Liver (tissue), 8 donors: ENCODE measurements at regions not wholly inside any gene's neighbourhood (a gene's known extent, or its start where the extent isn't known, plus 50 kb on each side); places are given as distances from the start of the nearest gene placed in this dataset.

Experiments used
- DNase-seq: peaks from one replicate; pipeline ENCODE4 v3.0.0-alpha.2; 2017; ENCODE audit warnings: low spot score
- H3K27ac ChIP-seq, 2 donors: one replicate each; pipeline ENCODE4 v1.7.0; 2013; ENCODE audit warnings: inconsistent platforms in 2 of 2, low read length in 2 of 2, control low read depth in 1 of 2, low read depth in 1 of 2, mild to moderate bottlenecking in 1 of 2
- H3K27me3 ChIP-seq, 4 donors: one replicate each; pipeline versions ENCODE4 v1.6.1 to v1.7.0; 2013; ENCODE audit warnings: low read length in 3 of 4, inconsistent platforms in 1 of 4, mild to moderate bottlenecking in 1 of 4, moderate library complexity in 1 of 4; ENCODE audit not compliant: control insufficient read depth in 4 of 4, insufficient read depth in 4 of 4
- H3K36me3 ChIP-seq, 4 donors: one replicate each; pipeline versions ENCODE4 v1.6.1 to v1.7.0; 2013; ENCODE audit warnings: low read length in 3 of 4, mild to moderate bottlenecking in 3 of 4, low read depth in 1 of 4, moderate library complexity in 1 of 4; ENCODE audit not compliant: control insufficient read depth in 4 of 4, insufficient read depth in 3 of 4
- H3K4me1 ChIP-seq, 4 donors: one replicate each; pipeline versions ENCODE4 v1.6.1 to v1.7.0; 2013; ENCODE audit warnings: low read length in 3 of 4, mild to moderate bottlenecking in 3 of 4, moderate library complexity in 1 of 4; ENCODE audit not compliant: control insufficient read depth in 4 of 4, insufficient read depth in 4 of 4
- H3K4me3 ChIP-seq, 3 donors: one replicate each; pipeline versions ENCODE4 v1.6.1 to v1.7.0; 2013; ENCODE audit warnings: low read length in 3 of 3, control low read depth in 1 of 3, low read depth in 1 of 3, mild to moderate bottlenecking in 1 of 3
- H3K9ac ChIP-seq, 2 donors: one replicate each; pipeline ENCODE4 v1.7.0; 2013; ENCODE audit warnings: low read length in 2 of 2, mild to moderate bottlenecking in 2 of 2, moderate library complexity in 2 of 2, control low read depth in 1 of 2, low read depth in 1 of 2
- H3K9me3 ChIP-seq, 4 donors: one replicate each; pipeline versions ENCODE4 v1.6.1 to v1.7.0; 2013; ENCODE audit warnings: low read length in 3 of 4; ENCODE audit not compliant: control insufficient read depth in 4 of 4
- ATF3 ChIP-seq: IDR thresholded peaks from 2 replicates; pipeline ENCODE4 v1.6.1; 2016; ENCODE audit warnings: antibody characterized with exemption
- FOXA1 ChIP-seq: IDR thresholded peaks from 2 replicates; pipeline ENCODE4 v1.6.1; 2016; ENCODE audit warnings: antibody characterized with exemption
- JUND ChIP-seq, 2 donors: IDR thresholded peaks; 2 replicates each; pipeline ENCODE4 v1.6.1; 2016; ENCODE audit warnings: antibody characterized with exemption in 2 of 2
- REST ChIP-seq: IDR thresholded peaks from 2 replicates; pipeline ENCODE4 v1.6.1; 2016; ENCODE audit warnings: antibody characterized with exemption, mild to moderate bottlenecking
- RXRA ChIP-seq, 2 donors: IDR thresholded peaks; 2 replicates each; pipeline ENCODE4 v1.6.1; 2017 to 2018; ENCODE audit warnings: antibody characterized with exemption in 2 of 2, mild to moderate bottlenecking in 1 of 2
- TAF1 ChIP-seq: conservative IDR thresholded peaks from 2 replicates; pipeline ENCODE4 v1.6.1; 2016; ENCODE audit warnings: antibody characterized with exemption, mild to moderate bottlenecking
- WGBS: extraction: QIAGEN DNeasy Blood & Tissue Kit; methylation state at CpG from one replicate; pipeline ENCODE4 v1.1.7; 2013; 5-methylcytosine and 5-hydroxymethylcytosine counted together
- TF ChIP-seq, protein P1 (sequence below): IDR thresholded peaks from 2 replicates; pipeline ENCODE4 v1.6.1; 2016; ENCODE audit warnings: antibody characterized with exemption
- TF ChIP-seq, protein P2 (sequence below): IDR thresholded peaks from 2 replicates; pipeline ENCODE4 v1.6.1; 2016; ENCODE audit warnings: antibody characterized with exemption
- TF ChIP-seq, protein P3 (sequence below): fragments of 150-350 bp; IDR thresholded peaks from 2 replicates; pipeline ENCODE4 v1.5.1; 2017; ENCODE audit warnings: improper control_type of control experiment, low read depth, low read length; ENCODE audit not compliant: missing input control
- donor health status: healthy.
- donor health status: healthy.
- donor health status: healthy.
- donor health status: healthy.
- donor health status: healthy.

GRCh38 chr13:111610081-111610480, 289.6 kb downstream of the TEX29 start:
- Histone ChIP-seq H3K27ac (no peak overlapping the region), H3K27me3 (no peaks in the 10 kb centered on the region), H3K4me1 (peaks cover 4 to 12% (median 9%) of the 10 kb centered on the region in 4 donors), H3K9ac (no peak overlapping the region), H3K4me3 (no peak overlapping the region), H3K36me3 (no peaks in the 10 kb centered on the region), H3K9me3 (no peaks in the 10 kb centered on the region)
- 76% methylated on average over 4 of the region's 4 CpGs for WGBS
- DNase-seq: no peak
- TF ChIP-seq REST (no peak), TAF1 (no peak), FOXA1 (no peak), RXRA (IDR thresholded peaks at IDR 0.05) (no peak)
- TF ChIP-seq, protein P1, sequence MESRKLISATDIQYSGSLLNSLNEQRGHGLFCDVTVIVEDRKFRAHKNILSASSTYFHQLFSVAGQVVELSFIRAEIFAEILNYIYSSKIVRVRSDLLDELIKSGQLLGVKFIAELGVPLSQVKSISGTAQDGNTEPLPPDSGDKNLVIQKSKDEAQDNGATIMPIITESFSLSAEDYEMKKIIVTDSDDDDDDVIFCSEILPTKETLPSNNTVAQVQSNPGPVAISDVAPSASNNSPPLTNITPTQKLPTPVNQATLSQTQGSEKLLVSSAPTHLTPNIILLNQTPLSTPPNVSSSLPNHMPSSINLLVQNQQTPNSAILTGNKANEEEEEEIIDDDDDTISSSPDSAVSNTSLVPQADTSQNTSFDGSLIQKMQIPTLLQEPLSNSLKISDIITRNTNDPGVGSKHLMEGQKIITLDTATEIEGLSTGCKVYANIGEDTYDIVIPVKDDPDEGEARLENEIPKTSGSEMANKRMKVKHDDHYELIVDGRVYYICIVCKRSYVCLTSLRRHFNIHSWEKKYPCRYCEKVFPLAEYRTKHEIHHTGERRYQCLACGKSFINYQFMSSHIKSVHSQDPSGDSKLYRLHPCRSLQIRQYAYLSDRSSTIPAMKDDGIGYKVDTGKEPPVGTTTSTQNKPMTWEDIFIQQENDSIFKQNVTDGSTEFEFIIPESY: no peak
- TF ChIP-seq, protein P2, sequence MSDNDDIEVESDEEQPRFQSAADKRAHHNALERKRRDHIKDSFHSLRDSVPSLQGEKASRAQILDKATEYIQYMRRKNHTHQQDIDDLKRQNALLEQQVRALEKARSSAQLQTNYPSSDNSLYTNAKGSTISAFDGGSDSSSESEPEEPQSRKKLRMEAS: no peak

DNA sequence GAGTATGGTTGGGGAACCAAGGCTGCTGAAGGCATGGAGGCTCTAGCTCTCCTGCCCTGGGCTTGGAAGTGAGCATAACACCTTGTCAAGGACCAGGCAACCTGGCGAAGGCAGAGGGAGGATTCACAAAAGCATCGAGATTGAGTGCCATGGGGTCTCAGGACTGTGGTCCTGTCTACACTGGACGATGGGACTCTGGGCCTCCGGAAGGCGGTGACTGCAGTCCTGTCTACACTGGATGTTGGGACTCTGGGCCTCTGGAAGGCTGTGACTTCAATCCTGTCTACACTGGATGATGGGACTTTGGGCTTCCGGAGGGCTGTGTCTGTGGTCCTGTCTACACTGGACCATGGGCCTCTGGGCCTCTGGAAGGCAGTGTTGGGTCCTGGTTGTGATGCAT, 290.4 kb downstream of the TEX29 start:
- Histone ChIP-seq H3K9ac (no peak overlapping the region), H3K9me3 (no peaks in the 10 kb centered on the region), H3K27me3 (no peaks in the 10 kb centered on the region), H3K4me3 (no peak overlapping the region), H3K36me3 (no peaks in the 10 kb centered on the region), H3K27ac (no peak overlapping the region), H3K4me1 (peaks cover 7 to 20% (median 17%) of the 10 kb centered on the region in 4 donors)
- no peak for DNase-seq
- TF ChIP-seq, protein P1: no peak
- TF ChIP-seq ATF3 (no peak), REST (no peak), JUND (IDR thresholded peaks at IDR 0.05) (no peak)
- TF ChIP-seq, protein P3, sequence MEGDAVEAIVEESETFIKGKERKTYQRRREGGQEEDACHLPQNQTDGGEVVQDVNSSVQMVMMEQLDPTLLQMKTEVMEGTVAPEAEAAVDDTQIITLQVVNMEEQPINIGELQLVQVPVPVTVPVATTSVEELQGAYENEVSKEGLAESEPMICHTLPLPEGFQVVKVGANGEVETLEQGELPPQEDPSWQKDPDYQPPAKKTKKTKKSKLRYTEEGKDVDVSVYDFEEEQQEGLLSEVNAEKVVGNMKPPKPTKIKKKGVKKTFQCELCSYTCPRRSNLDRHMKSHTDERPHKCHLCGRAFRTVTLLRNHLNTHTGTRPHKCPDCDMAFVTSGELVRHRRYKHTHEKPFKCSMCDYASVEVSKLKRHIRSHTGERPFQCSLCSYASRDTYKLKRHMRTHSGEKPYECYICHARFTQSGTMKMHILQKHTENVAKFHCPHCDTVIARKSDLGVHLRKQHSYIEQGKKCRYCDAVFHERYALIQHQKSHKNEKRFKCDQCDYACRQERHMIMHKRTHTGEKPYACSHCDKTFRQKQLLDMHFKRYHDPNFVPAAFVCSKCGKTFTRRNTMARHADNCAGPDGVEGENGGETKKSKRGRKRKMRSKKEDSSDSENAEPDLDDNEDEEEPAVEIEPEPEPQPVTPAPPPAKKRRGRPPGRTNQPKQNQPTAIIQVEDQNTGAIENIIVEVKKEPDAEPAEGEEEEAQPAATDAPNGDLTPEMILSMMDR: no peak
- WGBS: 95% methylated on average over 6 of the region's 6 CpGs
